BJ (cell line): ENCODE measurements at regions not wholly inside any gene's neighbourhood (a gene's known extent, or its start where the extent isn't known, plus 50 kb on each side); places are given as distances from the start of the nearest gene placed in this dataset.
"Not testable (repeated sequence)": the region's sequence is repeated elsewhere in the genome, so short reads cannot be mapped to it uniquely, and the experiment has no call there.

ENCODE experiments used
- CTCF ChIA-PET: fragments of 350-600 bp; formaldehyde crosslinking; extraction: SDS; loops from one replicate; lab custom pipeline; 2021; ENCODE audit warnings: antibody characterized with exemption, inconsistent platforms; lab: Yijun Ruan, JAX
- POLR2A ChIA-PET: fragments of 300-600 bp; sonication (Branson Sonifier 250); formaldehyde crosslinking; extraction: SDS; loops from one replicate; lab custom pipeline; 2021; ENCODE audit warnings: antibody characterized with exemption; lab: Charles Lee
- DNase-seq: peaks from one replicate; pipeline ENCODE4 v3.0.0-alpha.2; 2011; ENCODE audit warnings: low read depth
- H3K27me3 ChIP-seq: 2 replicates; pipeline ENCODE4 v1.6.0; 2011; ENCODE audit warnings: low read length; ENCODE audit not compliant: control insufficient read depth, insufficient read depth
- H3K36me3 ChIP-seq: 2 replicates; pipeline ENCODE4 v1.5.1; 2011; ENCODE audit warnings: low read length; ENCODE audit not compliant: control insufficient read depth, insufficient read depth
- H3K4me3 ChIP-seq: 2 replicates; pipeline ENCODE4 v1.5.1; 2011; ENCODE audit warnings: low read depth, mild to moderate bottlenecking, control low read depth, low read length
- CTCF ChIP-seq: IDR thresholded peaks from 2 replicates; pipeline ENCODE4 v1.5.1; 2011; ENCODE audit warnings: low read depth, mild to moderate bottlenecking, control low read depth, inconsistent platforms, low read length, moderate library complexity; ENCODE audit not compliant: insufficient read depth

GRCh38 chr17:20908313-20909267 is 134.2 kb downstream of the USP22 start:
- TF ChIP-seq CTCF: peak; percentile 83
- DNase-seq: no peak
- H3K4me3 ChIP-seq: peak overlapping the region; percentile 45
- POLR2A ChIA-PET: no interaction called here
- CTCF ChIA-PET: interaction anchor here (0.9 kb wide), 1 partner anchor 85 kb away, joined by 3 read pairs; no protein-coding TSS in a partner anchor
- no peaks in the 10 kb centered on the region for H3K27me3 ChIP-seq
- no peaks in the 10 kb centered on the region for H3K36me3 ChIP-seq

GRCh38 chr17:20914658-20915057 is 128.2 kb downstream of the USP22 start:
- Histone ChIP-seq H3K27me3 (no peaks in the 10 kb centered on the region), H3K36me3 (no peaks in the 10 kb centered on the region), H3K4me3 (no peak overlapping the region)
- TF ChIP-seq CTCF: no peak
- ChIA-PET CTCF (no interaction called here), POLR2A (no interaction called here)
- DNase-seq: no peak

GRCh38 chr17:20916383-20916782 is 126.4 kb downstream of the USP22 start:
- Histone ChIP-seq H3K4me3 (no peak overlapping the region), H3K36me3 (no peaks in the 10 kb centered on the region), H3K27me3 (no peaks in the 10 kb centered on the region)
- no peak for TF ChIP-seq CTCF
- no peak for DNase-seq
- ChIA-PET POLR2A (no interaction called here), CTCF (no interaction called here)

GRCh38 chr17:20917610-20918306 is 125.1 kb downstream of the USP22 start:
- CTCF ChIA-PET, POLR2A ChIA-PET: not testable (repeated sequence)

GRCh38 chr17:20920095-20920814 is 122.6 kb downstream of the USP22 start:
- no peaks in the 10 kb centered on the region for H3K27me3 ChIP-seq
- no peak for TF ChIP-seq CTCF
- DNase-seq: no peak
- H3K36me3 ChIP-seq: no peaks in the 10 kb centered on the region
- no peak overlapping the region for H3K4me3 ChIP-seq
- ChIA-PET CTCF (interaction anchor here (0.7 to 1.7 kb wide), 2 partner anchors 74 to 456 kb away, joined by 3 to 4 read pairs; partner anchors contain the start of gene KCNJ12), POLR2A (no interaction called here)

More at GRCh38 chr17:20917610-20918306, 125.1 kb downstream of the USP22 start:
- not testable (repeated sequence) for H3K27me3 ChIP-seq, H3K4me3 ChIP-seq, H3K36me3 ChIP-seq, DNase-seq
